GM18520 (cell line): ENCODE measurements at regions not wholly inside any gene's neighbourhood (a gene's known extent, or its start where the extent isn't known, plus 50 kb on each side); places are given as distances from the start of the nearest gene placed in this dataset.

ENCODE experiments used
- ATAC-seq: cut with Tn5 transposase; IDR thresholded peaks from one replicate; pipeline ENCODE4 v1.9.1; 2021; ENCODE audit not compliant: unreplicated experiment

DNA sequence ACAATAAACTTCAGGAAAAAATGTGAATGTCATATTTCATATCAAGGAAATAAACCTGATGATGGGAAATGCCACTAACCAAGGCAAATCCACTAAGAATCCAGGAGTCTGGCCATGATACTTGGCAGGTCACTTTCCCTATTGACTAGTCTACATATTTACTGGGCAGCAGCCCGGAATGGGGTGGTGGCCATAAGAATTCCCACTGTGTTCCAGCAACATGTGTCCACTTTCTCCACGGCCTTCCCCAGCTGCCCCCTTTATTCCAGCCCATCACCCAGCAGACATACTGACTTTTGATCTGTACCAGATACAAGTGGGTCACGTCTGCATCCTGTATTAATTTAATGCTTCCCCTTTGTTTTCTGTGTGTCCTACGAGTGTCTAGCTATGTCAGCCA lies 234.5 kb upstream of the PRDM1 start:
- ATAC-seq: no peak

- no peak for ATAC-seq
These were observed 235.0 kb upstream of the PRDM1 start for GRCh38 chr6:105851113-105851580.

DNA sequence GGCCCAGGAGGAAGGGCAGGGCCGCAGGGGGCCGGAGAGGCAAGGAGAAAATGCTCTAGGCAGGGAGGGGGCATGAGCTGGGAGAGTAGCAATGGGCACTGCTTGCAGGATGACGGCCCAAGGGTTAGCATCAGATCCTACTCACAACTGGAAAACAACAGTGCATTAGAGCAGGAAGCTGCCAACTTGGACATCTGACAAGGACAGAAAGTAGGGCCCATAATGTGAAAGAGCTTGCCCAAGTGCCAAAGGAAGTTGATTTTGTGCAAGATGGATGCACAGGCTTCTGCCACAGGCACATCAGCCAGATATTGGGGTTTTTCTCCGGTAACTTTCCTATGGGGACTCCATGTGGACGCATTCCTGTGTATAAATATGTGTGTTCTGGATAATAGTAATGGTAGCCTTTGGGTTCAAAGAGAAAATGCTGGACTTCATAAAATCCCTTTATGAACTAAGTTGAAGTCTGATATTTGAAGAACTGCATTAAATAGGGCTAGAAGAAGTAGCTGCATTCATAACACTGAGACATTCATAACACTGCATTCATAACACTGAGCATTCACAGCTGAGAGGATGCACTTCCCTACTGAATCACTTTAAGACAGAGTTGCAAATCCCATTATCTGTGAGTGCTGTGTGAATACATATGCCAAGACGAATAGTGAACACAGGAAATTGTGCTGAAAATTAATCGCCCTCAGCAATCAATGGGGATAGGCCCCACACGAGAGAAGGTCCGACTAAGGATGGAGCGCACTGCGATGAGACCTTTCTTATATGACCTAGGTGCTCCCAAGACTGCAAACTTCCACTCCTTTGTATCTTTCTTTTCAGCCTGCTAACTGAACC lies 235.6 kb upstream of the PRDM1 start:
- no peak for ATAC-seq

DNA sequence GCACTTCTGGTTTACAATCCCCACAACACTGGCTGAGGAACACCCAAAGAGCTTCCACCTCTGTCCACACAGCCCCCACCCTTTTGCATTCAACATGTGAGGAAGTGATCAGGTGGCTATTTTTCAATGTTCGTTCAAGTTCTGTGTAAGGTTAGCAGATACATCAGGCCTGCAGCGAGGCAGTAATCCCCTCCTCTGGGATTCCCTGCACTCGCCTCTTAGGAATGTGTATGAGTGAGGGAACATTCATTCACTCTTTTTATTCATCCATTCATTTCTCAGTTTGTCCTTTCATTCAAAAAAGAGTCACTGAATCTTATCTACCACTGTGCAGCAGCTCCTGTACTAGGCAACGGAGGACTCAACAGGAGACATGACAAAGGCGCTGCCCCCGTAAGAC lies 236.4 kb upstream of the PRDM1 start:
- ATAC-seq: no peak

- no peak for ATAC-seq
These were observed 238.7 kb upstream of the PRDM1 start for GRCh38 chr6:105847433-105847832.

- no peak for ATAC-seq
These were observed 241.8 kb upstream of the PRDM1 start for GRCh38 chr6:105844275-105844883.

- no peak for ATAC-seq
These were observed 246.9 kb upstream of the PRDM1 start for GRCh38 chr6:105839266-105839665.

DNA sequence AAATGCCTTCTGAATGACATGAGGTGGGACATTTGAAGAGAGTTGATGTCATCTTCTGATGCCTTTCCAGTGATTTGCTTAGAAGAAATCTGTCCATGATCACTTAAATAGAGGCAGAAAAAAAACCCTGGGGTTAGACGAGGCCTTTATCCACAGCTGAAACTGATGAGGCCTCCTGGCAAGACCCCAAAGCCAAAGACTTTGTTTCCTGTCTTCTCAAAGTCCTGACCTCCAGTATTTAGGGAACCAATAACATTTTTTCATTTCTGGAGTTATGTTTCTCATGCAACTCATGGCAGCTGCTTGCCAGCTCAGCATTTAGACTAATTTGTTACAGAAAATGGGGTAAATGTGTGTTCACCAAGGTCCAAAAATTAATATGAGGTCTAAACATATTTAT lies 248.0 kb upstream of the PRDM1 start:
- ATAC-seq: no peak

DNA sequence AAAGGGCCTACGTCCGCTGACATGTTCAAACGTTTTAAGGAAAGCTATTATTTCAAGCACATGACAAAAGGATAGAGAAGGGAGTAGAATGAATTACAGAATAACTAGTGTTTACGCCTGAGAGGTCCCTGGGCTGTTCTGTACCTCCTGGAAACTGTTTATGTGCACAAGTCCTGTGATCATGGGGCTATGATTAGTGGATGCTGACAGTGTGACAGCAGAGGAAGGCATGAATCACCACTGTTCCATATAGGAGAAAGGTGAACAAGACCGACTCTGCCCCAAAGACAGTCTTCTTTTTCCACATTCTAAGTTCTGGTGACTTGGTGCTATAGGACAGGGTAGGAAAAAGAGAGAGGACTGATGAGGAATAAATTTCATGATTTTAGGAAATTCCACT lies 249.2 kb upstream of the PRDM1 start:
- no peak for ATAC-seq

- ATAC-seq: no peak
These were observed 249.8 kb upstream of the PRDM1 start for GRCh38 chr6:105836379-105836778.

- ATAC-seq: no peak
These were observed 250.8 kb upstream of the PRDM1 start for GRCh38 chr6:105835373-105835772.

GRCh38 chr6:105833959-105834947 lies 251.9 kb upstream of the PRDM1 start:
- no peak for ATAC-seq

- ATAC-seq: no peak
These were observed 253.8 kb upstream of the PRDM1 start for GRCh38 chr6:105832313-105832761.

GRCh38 chr6:105831311-105832097 lies 254.6 kb upstream of the PRDM1 start:
- no peak for ATAC-seq

GRCh38 chr6:105825210-105825609 lies 260.9 kb upstream of the PRDM1 start:
- ATAC-seq: no peak

- ATAC-seq: peak; percentile 52
These were observed 261.4 kb upstream of the PRDM1 start for GRCh38 chr6:105824732-105825131.

GRCh38 chr6:105821777-105822176 lies 264.4 kb upstream of the PRDM1 start:
- no peak for ATAC-seq

GRCh38 chr6:105821027-105821426 lies 265.1 kb upstream of the PRDM1 start:
- no peak for ATAC-seq

DNA sequence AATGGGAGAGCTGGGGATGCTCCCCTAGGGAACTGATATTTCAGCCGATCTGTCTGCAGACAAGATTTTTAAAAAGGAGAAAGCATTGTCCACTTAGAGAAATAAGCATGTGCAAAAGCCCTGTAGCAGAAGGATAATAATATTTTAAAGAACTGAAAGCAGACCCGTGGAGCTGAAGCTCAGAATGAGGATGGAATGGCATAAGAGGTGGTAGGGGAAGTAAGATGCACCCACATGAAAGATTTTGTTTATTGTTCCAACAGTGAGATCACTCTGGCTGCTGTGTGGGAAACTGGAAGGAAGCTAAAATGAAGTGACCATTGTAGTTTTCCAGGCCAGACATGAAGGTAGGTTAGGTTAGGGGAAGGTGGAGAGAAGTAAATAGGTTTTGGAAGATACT lies 266.4 kb upstream of the PRDM1 start:
- ATAC-seq: no peak

GRCh38 chr6:105818505-105818904 lies 267.6 kb upstream of the PRDM1 start:
- no peak for ATAC-seq
